HG03432 (cell line): ENCODE measurements at regions not wholly inside any gene's neighbourhood (a gene's known extent, or its start where the extent isn't known, plus 50 kb on each side); places are given as distances from the start of the nearest gene placed in this dataset.

Experiments
- ATAC-seq: cut with Tn5 transposase; IDR thresholded peaks from one replicate; pipeline ENCODE4 v1.9.1; 2021; ENCODE audit warnings: mild to moderate bottlenecking, moderate library complexity; ENCODE audit not compliant: unreplicated experiment

DNA sequence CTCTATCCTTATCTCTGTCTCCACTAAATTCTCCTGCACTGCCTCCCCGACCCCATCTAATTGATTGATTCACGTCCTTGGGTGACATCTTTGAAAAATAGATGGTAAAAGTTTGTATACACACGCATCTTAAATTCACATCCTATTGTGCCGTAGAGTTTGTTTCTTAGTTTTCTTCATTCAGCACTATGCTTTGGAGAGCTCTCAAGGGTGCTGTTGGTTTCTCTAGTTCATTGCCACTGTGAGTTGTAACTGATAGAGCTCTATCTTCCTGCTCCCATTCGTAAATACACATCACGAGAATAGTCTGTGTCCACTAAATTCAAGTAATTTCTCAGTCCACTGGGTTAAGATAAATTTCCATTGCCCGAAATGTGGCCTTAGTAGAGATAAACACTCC, 1537.4 kb downstream of the AACS start:
- ATAC-seq: no peak

DNA sequence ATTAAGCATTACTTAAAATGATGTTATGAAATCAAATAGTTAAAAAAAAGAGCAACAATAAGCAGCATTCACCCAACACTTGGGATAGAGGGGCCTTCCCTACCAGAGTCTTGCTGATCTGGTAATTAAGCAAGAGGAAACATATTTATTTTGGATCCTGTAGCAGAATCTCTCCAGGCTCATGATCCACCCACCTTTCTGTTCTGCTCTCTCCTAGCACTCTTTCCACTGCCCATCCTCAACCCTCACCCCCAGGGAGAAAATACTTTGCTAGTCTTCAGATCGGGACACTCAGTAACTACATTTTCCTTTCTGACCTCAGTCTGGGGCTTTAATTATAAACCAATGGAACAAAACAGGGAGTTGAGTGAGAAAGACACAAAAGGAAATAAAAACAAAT, 1541.9 kb downstream of the AACS start:
- no peak for ATAC-seq

DNA sequence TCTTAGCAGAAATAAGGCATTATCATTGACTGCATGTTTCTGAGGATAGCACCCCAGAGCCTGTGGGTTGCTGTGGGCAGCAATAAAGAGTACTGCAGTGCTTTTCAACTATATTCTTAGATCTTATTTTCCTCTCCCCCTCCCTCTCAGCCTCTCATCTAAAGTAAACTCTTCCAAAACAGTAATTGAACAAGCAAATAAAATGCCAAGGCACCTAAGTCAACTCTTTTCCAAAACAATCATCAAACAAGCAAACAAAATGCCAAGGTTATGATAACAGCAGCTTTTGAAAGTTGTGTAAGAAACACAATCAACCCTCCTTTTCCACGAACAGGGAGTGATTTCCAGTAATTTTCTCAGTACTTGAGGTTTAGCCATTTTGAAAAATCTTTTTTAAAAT, 1542.6 kb downstream of the AACS start:
- no peak for ATAC-seq

DNA sequence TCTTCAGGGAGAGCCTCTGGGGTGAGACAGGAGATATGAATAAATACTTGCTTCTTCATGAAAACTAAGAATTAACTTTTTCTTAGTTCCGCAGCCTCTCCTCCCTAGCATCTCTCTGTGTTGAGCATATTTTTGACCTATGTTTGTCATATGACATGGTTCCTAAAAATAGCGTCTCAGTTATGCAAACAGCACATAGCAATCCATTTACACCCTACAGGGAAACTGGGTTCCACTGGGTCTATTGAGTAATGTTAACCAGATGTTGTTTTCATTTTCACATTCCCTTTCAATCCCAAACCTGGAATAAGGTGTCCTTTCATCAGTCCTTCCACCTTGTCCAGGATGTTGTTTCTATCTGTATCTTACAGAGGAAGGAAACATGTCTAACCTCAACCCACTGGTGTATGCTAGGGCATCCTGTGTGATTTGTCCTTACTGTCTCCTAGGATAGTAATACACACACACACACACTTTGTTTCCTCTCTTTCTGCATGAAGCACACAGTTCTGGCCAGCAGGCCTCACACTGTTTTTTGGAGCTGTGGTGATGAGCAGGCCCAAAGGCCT, 1543.5 kb downstream of the AACS start:
- no peak for ATAC-seq

DNA sequence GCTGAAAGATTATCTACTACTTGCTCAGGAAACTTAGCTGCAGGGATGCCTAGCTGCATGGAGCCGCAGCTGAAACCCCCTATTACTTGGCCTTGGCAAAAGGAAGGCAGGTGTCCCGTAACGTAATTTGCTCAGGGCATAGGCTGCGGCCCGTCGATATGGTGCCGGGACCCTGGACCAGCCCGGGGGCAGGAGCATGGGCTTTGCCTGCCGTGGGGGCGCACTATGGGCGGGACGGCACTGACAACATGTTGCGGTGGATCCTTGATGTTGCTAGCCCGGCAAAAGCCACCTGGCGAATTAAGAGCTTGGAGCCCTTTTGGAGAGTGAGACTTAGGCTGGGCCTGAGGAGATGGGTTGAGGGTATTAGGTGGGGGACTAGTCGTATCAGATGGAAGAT, 1551.2 kb downstream of the AACS start:
- ATAC-seq: no peak

DNA sequence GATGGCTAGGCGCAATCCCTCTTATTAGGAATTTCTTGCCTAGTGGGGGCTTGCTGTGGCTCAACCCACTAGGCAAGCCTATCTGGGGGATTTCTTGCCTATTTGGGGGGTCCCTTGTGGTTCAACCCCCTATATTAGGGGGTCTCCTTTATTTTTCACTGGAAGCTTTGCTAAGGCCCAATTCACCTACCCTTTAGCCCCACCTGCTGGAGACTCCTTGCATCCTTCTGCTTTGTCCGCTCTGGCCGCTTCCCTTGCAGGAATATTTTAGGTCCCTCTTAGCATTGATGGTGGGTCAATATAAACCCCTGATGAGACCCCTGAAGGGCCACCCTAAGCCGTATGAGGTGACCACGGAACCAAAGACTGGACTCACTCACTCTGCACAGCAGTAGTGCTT, 1552.1 kb downstream of the AACS start:
- ATAC-seq: no peak

DNA sequence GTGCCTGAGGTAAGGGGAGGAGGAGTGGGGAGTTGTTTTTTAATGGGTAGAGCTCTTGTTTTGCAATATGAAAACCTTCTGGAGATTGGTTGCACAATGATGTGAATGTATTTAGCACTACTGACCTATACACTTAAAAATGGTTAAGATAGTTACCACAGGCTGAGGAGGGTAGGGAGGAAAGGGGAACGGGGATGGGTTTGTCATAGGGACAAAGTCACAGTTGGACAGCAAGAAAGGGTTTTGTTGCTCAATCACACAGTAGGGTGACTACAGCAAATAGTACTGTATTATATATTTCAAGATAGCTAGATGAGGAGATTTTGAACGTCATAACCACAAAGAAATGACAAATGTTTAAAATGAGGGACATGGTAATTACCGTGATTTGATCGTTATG, 1562.4 kb downstream of the AACS start:
- no peak for ATAC-seq

DNA sequence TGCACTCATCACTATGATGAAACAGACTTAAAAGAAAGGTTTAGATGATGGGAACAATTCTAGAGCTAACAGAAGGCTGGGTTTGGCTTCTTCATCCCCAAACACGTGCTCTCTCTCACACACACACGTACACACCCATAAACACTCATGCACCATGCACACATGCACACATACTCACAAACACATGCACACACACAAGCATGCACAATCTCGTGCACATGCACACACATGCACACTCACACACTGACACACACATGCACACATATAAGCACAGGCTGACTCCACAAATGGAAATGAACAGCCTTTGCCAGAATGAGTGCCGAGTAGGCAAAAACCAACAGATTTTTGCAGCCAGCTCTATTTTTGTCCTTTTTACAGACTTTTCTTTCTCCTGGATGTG, 1571.6 kb downstream of the AACS start:
- ATAC-seq: no peak

DNA sequence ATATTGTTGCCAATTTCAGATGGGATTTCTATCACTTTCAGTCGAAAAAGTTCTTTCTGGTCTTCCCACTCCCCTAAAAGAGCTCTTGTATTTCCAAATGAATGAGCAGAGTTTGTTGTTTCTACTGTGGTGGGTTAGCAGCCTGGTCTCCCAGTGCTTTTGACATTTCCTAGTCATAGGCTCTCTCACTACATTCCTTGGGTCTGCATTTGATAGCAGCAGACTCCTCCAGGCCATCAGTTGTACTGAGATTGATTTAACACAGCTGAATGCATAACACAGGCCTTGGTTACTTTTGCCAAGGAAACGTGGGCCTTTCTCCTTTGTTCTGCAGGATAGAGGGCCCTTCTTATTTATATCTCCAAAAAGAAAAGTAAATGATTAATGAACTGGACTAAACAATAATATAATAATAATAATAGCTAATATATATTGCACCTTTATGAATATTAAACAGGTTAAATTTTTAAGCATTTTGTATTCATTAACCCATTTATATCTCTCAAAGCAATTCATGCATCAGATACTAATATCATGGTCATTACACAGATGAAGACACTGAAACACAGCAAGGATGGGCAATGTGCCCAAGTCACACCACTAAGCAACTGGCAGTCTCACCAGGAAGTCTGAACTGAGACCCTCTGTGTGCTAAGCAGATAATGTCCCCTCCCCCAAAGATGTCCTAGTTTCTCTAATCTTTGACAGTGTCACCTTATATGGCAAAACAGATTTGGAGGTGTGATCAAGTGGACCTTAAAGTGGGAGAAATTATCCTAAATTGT, 1579.2 kb downstream of the AACS start:
- no peak for ATAC-seq

DNA sequence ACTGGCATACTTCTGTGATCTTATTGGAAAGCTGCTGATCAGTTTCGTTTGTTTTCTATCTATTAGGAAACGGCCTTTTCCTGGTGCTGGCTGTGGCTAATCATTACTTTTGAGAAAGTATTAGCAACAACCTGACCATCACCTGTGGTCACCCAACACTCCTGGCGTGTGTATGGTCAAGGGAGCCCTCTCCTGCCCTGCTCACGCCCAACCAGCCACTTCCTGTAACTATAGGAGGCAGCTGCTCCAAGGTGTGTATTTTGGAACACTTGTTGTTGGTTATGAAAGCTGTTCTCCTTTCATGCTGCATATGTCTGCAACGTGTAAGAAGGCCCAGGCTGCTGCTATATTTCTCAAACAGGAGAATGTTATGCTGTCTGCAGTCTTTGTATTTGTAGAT, 1582.8 kb downstream of the AACS start:
- ATAC-seq: no peak

DNA sequence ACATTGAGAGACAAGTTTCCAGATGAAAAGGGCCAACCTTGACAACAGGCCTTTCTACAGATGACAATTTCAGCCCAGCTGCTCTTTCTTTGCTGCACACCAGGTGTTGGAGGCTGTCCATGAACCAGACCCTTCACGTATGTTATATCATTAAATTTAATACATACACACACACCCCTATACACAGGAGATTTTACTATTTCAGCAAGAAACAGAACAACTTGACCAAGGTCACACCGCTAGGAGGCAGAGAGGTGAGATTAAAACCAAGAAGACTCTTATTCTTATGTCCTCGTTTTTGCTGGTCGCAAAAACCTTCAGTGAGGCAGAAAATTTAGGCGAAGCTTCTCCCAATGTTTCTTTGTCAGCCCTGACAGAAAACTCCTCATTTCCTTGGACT, 1585.9 kb downstream of the AACS start:
- ATAC-seq: no peak

DNA sequence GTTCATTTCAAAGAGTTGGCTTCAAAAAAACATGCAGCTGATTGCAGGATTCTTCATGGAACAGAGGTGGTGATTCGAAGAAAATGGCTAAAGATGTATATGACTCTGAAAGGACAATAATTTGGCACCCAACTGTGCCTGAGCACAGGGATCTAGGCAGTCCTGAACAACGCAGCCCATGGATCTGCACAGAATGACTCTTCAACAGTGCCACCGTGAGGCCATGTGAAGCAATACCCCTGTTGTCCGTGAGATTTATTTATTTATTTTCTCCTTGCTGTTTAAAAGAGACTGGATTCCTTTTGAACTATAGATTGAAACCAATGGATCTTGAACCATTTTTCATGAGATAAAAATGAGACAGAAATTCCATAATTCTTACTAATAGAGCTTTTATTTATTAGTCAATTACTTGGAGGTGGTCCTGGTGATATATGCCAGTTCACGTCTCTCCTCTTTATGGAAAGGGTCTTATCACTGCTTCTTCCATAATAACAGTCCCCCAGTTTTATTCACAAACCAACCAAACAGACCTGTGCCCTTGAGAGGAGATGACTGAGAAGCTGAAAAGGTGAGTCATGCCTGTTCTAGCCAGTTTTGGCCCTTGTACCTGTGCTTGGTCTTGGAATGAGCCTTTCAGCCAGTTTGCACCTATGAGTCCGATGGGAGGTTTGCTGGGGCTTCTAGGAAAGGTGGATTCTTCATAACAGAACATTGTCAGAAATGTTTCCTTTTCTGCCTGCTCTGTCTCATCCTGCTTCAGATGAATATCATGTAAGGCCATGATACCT, 1598.3 kb downstream of the AACS start:
- no peak for ATAC-seq

DNA sequence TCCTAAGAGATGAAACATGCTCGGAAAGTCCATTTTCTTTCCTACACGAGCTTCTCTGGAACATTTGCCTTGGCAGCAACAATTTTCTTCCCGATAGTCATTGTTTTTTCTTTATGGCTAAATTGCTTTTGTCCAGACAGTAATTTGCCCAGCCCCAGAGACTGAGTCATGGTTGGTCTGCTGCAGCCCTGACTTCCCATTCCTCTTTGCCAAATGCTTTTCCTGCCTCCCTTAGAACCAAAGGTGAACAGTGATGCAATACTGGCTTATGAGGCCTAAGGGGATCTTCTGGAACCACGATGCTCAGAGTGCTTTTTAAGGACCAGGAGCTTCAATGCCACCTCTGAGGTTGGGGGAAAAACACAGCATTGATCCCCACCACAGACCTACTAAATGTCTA, 1599.6 kb upstream of the TMEM132C start:
- no peak for ATAC-seq

DNA sequence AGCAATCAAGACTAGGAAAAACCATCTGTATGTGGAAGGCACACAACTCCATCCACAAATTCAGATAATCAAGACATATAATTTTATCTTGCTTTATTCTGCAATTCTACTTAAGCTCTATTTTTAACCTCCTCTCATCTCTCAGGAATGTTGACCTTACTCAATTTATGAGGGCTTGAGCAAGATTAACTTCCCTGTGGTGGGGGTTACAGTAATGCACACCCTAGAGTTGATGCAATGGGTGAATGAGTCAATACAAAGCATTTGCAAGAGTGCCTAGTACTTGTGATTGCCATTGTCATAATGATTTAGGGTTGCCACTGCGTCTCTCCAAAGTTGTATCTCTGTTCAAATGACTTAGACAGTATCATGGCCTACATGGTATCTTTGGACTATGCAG, 1598.4 kb upstream of the TMEM132C start:
- no peak for ATAC-seq

DNA sequence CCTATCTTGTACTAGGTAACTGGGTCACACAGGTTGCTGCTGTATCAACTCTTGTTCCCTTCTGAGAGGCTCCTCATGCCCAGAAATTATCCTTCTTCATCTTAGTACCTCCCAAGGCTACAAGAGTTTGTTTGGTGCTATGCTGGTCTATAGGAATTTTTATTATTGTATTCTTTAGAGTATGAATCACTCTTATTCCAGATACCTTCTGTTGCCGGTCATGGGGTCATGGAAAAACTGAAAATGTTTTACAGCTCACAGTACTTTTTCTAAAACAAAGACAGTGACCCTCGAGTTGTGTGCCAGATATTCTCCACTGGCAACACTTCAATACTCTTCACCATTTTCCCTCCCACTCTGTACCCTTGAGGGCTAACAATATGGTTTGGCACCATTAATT, 1598.0 kb upstream of the TMEM132C start:
- ATAC-seq: no peak

DNA sequence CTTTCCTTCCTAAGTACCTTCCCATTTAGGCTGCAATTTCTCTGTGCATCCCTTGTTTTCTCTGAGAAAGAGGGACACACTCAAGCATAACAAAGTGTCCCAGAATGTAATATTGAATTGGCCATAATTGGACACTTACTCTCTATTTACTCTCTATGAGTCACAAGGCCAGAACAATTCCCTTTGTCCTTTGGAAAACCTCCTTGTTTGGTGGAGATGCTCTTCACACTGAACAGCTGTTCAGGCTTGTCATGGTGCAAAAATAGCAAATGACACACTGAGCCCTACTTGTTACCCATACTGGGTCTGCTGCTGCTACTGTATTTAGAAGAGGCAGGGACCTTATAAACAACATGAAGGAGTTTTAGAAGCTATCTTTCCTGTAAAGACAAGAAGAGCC, 1590.5 kb upstream of the TMEM132C start:
- ATAC-seq: no peak

DNA sequence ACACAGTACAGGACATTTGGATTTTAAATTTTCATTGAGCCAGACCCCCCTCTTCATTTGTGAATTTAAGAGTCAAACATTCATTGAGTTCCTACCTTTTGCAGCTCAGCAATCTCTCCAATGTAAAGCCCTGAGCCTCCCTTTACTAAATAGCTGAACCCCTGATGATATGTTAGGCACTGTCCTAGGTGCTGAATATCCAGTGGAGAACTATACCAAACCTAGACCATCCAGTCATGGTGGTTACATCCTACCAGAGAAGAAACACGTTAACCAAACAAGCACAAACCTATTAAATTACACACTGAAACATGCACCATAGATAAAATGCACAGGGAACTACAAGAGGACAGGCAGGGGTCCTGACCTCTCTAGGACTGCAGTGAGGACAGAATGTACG, 1585.3 kb upstream of the TMEM132C start:
- ATAC-seq: no peak

DNA sequence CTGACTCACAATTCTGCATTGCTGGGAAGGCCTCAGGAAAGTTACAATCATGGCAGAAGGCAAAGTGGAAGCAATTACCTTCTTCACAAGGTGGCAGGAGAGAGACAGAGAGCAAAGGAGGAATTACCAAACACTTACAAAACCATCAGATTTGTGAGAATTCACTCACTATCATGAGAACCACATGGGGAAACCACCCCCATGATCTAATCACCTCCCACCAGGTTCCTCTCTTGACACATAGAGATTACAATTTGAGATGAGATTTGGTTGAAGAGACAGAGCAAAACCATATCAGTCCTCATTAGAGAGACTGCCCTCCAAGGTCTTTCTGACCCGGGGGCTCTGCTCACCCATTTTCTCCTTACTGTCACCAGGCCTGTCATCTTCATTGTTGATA, 1582.3 kb upstream of the TMEM132C start:
- ATAC-seq: no peak

DNA sequence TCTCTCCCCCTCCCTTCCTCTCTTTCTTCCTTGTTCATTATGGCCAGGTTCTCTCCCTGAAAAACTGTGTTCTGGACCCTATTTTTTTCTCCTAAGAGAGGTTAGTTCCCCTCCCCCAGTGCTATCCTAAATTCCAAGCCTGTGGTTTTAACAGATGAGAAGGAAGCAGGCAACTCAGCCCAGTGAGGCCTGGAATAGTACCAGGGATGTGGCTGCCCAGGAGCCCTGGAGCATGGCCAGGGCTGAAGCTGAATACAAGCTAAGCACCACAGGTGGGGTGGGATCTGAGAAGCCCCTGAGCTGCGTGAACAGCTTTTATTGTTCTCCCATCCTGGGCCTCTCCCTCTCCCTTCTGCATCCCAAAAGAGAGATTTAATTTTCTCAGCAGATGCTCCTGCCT, 1581.3 kb upstream of the TMEM132C start:
- no peak for ATAC-seq

DNA sequence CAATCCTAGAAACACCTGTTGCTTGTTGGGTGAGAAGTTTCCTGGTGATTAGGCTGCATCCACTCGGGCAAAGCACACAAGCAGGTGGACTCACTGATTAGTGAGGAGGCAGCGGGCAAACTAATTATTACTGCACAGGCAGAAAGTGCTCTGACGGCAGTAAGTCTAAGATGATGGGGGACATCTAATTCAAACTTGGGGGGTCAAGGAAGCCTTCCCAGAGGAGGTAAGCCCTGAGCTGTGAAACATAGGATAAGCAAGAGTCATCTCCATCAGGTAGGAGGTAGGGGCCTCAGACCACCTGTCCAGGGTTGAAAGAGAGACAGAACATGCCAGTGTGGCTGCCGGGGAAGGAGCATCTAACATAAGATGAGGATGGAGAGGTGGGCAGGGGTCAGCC, 1578.4 kb upstream of the TMEM132C start:
- no peak for ATAC-seq

DNA sequence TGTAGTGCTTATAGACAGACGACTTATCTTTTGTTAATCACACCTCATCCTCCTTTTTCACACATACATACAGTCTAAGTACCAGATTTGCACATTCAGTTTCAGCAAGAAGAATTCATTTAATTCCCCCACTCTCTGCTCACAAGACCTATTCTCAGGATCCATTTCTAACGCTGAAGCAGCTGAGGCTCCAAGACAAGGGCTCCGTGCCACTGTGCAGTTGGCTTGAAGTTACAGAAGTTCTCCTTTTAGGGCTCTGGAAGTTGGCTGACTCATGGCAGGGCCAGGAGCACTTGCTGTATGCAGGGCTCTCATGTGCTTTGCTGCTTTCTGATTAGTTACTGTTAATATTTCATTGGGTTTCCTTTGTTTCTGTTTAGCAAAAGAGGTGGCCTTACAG, 1566.9 kb upstream of the TMEM132C start:
- no peak for ATAC-seq

DNA sequence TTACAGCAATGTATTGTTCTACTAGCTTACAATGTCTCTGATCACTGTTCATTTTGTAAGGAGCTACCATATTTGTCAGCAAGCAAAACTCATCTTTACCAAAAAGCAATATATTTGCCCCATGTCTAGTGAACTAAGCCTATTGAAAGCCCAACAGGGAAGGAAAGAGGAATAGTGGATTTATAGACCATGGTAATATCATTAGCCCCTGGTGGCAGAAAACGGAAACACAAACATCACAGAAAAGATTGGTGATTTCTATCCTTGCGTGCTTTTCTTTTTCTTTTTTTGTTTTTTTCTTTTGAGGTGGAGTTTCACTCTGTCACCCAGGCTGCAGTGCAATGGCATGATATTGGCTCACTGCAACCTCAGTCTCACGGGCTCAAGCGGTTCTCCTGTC, 1562.4 kb upstream of the TMEM132C start:
- no peak for ATAC-seq
